ENCODE measurements at regions not wholly inside any gene's neighbourhood (a gene's known extent, or its start where the extent isn't known, plus 50 kb on each side); places are given as distances from the start of the nearest gene placed in this dataset.

DNA sequence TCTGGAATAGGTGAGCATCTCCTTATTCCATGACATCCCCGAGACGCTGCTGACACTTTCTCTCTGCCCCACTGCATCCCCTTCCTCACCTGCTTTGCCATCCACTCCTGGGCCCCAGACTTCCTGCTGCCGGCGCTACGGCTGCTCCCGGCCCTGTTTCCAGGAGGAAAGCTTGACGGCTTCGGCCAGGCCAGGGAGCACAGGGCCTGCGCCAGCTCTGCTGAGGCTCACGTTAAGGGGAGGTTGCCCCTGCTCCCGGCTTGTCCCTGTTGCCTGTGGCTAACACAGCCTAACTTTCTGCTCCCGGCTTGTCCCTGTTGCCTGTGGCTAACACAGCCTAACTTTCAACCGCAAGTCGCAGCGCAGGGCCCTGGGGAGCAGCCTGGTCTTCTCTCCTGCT lies 177.3 kb upstream of the RGMA start:
- POLR2A ChIA-PET (ENCODE audit: low non-redundant PET): no interaction called here
- DNase-seq (ENCODE audit: low spot score): no peak
- no peak overlapping the region for H3K27ac ChIP-seq
- CTCF ChIA-PET: no interaction called here
- TF ChIP-seq, protein P1, sequence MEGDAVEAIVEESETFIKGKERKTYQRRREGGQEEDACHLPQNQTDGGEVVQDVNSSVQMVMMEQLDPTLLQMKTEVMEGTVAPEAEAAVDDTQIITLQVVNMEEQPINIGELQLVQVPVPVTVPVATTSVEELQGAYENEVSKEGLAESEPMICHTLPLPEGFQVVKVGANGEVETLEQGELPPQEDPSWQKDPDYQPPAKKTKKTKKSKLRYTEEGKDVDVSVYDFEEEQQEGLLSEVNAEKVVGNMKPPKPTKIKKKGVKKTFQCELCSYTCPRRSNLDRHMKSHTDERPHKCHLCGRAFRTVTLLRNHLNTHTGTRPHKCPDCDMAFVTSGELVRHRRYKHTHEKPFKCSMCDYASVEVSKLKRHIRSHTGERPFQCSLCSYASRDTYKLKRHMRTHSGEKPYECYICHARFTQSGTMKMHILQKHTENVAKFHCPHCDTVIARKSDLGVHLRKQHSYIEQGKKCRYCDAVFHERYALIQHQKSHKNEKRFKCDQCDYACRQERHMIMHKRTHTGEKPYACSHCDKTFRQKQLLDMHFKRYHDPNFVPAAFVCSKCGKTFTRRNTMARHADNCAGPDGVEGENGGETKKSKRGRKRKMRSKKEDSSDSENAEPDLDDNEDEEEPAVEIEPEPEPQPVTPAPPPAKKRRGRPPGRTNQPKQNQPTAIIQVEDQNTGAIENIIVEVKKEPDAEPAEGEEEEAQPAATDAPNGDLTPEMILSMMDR (conservative IDR thresholded peaks at IDR 0.05; ENCODE audit: low read depth): no peak

DNA sequence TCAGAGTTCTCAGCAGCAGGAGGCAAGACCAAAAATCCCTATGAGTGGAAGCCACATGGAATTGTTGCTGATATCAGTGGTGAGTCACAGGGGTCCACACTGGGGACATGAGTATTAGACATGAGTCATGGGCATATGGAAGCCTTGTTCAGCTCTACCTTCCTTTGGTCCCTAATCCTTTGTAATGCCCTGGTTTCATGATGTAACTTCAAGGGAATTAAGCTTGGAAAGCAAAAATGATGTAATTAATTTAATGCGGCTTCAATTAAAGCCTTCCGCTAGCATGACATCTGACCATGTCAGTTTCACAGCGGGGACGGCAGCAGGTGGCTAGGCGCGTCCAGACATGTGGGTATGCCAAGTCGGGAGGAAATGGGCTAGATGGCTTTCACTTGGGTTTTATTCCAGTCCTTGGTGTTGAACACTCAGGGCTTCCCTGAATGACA lies 176.1 kb upstream of the RGMA start:
- POLR2A ChIA-PET (ENCODE audit: low non-redundant PET): no interaction called here
- TF ChIP-seq, protein P1 (conservative IDR thresholded peaks at IDR 0.05; ENCODE audit: low read depth): no peak

DNA sequence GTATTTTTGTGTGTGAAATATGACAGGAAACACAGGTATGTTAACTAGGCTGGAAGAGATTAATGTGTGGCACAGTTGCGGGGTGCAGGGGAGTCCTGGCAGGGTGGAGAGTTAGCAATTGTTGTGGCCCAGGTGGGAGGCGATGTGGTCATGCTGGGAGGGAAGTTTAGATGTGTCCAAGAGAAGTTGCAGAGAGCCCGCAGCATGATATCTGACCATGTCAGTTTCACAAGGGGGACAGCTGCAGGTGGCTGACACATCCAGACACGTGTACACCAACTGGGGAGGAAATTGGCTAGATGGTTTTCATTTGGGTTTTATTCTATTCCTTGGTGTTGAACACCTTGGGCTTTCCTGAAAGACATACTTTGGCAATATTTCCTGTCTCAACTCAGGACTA lies 172.8 kb upstream of the RGMA start:
- H3K27ac ChIP-seq: no peak overlapping the region
- no peak for DNase-seq (ENCODE audit: low spot score)
- ChIA-PET POLR2A (ENCODE audit: low non-redundant PET) (no interaction called here), CTCF (interaction anchor here (0.6 kb wide), 1 partner anchor 293 kb away, joined by 8 read pairs; no protein-coding TSS in a partner anchor)
- TF ChIP-seq, protein P1 (conservative IDR thresholded peaks at IDR 0.05; ENCODE audit: low read depth): no peak

More for the DNA sequence above, 176.1 kb upstream of the RGMA start:
- H3K27ac ChIP-seq: no peak overlapping the region
- DNase-seq (ENCODE audit: low spot score): no peak
- CTCF ChIA-PET: interaction anchor here (0.5 to 0.7 kb wide), 3 partner anchors 188 to 948 kb away, joined by 3 read pairs; no protein-coding TSS in a partner anchor

DNA sequence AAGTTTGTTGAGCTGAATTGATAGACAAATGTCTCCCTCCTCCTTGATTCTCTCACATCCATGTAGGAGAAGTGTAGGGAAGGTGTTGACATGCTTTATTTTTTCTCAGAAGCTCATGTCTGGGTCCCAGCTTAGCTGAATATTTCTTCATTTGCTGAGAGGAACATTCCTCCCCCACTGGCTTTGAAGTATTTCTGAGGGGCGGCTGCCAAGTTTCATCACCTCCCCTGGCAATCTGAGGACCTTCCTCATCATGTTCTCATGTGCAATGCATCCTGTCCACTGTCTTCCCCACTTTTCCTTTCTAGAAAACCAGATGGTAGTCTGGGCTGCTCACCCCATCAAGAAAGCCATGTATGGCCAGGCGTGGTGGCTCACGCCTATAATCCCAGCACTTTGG lies 168.9 kb upstream of the RGMA start:
- no peak overlapping the region for H3K27ac ChIP-seq
- ChIA-PET CTCF (no interaction called here), POLR2A (ENCODE audit: low non-redundant PET) (no interaction called here)
- no peak for DNase-seq (ENCODE audit: low spot score)
- TF ChIP-seq, protein P1 (conservative IDR thresholded peaks at IDR 0.05; ENCODE audit: low read depth): no peak

DNA sequence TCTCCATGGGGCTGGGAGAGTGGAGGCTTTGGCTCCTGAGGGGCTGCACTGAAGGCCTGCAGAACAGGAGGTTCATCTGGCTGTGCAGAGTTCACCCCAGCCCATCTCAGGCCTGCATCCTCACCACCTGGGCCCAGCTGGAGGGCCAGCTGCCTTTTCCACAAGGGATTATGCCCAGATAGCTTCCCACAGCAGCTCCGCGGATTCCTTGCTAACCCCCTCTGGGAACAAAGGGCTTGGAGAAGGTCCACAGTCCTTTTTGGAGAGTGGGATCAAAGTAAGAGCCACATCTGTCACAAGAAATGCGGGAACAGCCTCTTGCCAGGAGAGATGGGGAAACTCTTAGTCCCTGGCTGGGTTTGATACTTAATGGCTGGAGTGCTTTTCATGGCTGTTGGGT lies 164.7 kb upstream of the RGMA start:
- POLR2A ChIA-PET (ENCODE audit: low non-redundant PET): no interaction called here
- no peak overlapping the region for H3K27ac ChIP-seq
- no peak for DNase-seq (ENCODE audit: low spot score)
- TF ChIP-seq, protein P1 (conservative IDR thresholded peaks at IDR 0.05; ENCODE audit: low read depth): no peak
- CTCF ChIA-PET: no interaction called here

DNA sequence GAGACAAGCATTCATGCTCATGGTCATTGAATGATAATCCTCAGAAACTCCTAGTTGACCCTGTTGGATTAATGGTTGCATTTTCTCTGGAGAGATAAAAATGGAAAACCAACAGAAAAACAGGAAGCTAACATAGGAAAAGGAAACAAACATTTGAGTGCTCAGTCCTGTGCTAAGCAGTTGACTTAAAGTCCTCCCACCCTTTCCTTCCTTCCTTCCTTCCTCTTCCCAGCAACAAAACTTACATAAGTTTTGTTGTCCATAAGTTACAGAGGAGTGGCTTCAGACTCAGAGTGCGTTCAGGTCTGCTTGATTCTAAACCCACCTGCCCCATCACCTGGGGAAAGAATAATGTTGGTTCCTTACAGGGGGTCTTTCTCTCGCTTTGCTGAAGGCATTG lies 163.8 kb upstream of the RGMA start:
- CTCF ChIA-PET: interaction anchor here (0.5 kb wide), 1 partner anchor 17 kb away, joined by 6 read pairs; no protein-coding TSS in a partner anchor
- DNase-seq (ENCODE audit: low spot score): no peak
- POLR2A ChIA-PET (ENCODE audit: low non-redundant PET): no interaction called here
- no peak overlapping the region for H3K27ac ChIP-seq
- TF ChIP-seq, protein P1 (conservative IDR thresholded peaks at IDR 0.05; ENCODE audit: low read depth): no peak

Data from RWPE1 (cell line).